Endodermal cell (in vitro differentiated cells): ENCODE measurements at regions not wholly inside any gene's neighbourhood (a gene's known extent, or its start where the extent isn't known, plus 50 kb on each side); places are given as distances from the start of the nearest gene placed in this dataset.

Source experiments
- DNase-seq: peaks from one replicate; pipeline ENCODE4 v3.0.0-alpha.2; 2017
- H3K27ac ChIP-seq: 2 replicates; pipeline ENCODE4 v1.5.1; 2013; ENCODE audit warnings: mild to moderate bottlenecking, low read depth, low read length, moderate library complexity
- H3K27me3 ChIP-seq: 2 replicates; pipeline ENCODE4 v1.6.1; 2013; ENCODE audit warnings: mild to moderate bottlenecking, low read length, moderate library complexity; ENCODE audit not compliant: insufficient read depth, control insufficient read depth, poor library complexity, severe bottlenecking
- H3K36me3 ChIP-seq: 2 replicates; pipeline ENCODE4 v1.7.0; 2013; ENCODE audit warnings: mild to moderate bottlenecking, low read length, moderate library complexity; ENCODE audit not compliant: control insufficient read depth, insufficient read depth
- H3K4me1 ChIP-seq: one replicate; pipeline ENCODE4 v1.7.0; 2013; ENCODE audit warnings: low read length; ENCODE audit not compliant: control insufficient read depth, insufficient read depth
- H3K4me3 ChIP-seq: 2 replicates; pipeline ENCODE4 v1.5.1; 2013; ENCODE audit warnings: mild to moderate bottlenecking, low read length, moderate library complexity
- H3K9ac ChIP-seq: 2 replicates; pipeline ENCODE4 v1.6.1; 2013; ENCODE audit warnings: mild to moderate bottlenecking, low read length, moderate library complexity; ENCODE audit not compliant: poor library complexity, severe bottlenecking; ENCODE audit errors: extremely low read depth
- H3K9me3 ChIP-seq: 2 replicates; pipeline ENCODE4 v1.6.1; 2013; ENCODE audit warnings: mild to moderate bottlenecking, low read length, moderate library complexity; ENCODE audit not compliant: control insufficient read depth
- H3K27ac Mint-ChIP-seq: 2 replicates; pipeline ENCODE4 v1.8.0; 2020; ENCODE audit warnings: mixed read lengths
- H3K27me3 Mint-ChIP-seq: 2 replicates; pipeline ENCODE4 v1.8.0; 2021; ENCODE audit warnings: mild to moderate bottlenecking, mixed read lengths; ENCODE audit not compliant: insufficient read depth
- H3K36me3 Mint-ChIP-seq: 2 replicates; pipeline ENCODE4 v1.8.0; 2020; ENCODE audit warnings: low read depth, mixed read lengths
- H3K4me1 Mint-ChIP-seq: 2 replicates; pipeline ENCODE4 v1.8.0; 2020; ENCODE audit warnings: mixed read lengths
- H3K4me3 Mint-ChIP-seq: 2 replicates; pipeline ENCODE4 v1.8.0; 2020; ENCODE audit warnings: mild to moderate bottlenecking, moderate library complexity, mixed read lengths
- H3K9me3 Mint-ChIP-seq: 2 replicates; pipeline ENCODE4 v1.8.0; 2020; ENCODE audit warnings: mild to moderate bottlenecking, mixed read lengths
- WGBS, 2 experiments: methylation state at CpG; one replicate each; pipeline versions ENCODE4 v1.1.5 to v1.1.7; 2013; ENCODE audit warnings: missing lambda C conversion rate in 2 of 2, mixed read lengths in 1 of 2; ENCODE audit not compliant: insufficient coverage in 1 of 2, insufficient read length in 1 of 2; 5-methylcytosine and 5-hydroxymethylcytosine counted together
- TF ChIP-seq, protein P1 (sequence below): fragments of 200-600 bp; sonication (generic); conservative IDR thresholded peaks from 2 replicates; pipeline ENCODE4 v1.5.0; 2021; ENCODE audit warnings: antibody characterized with exemption, mild to moderate bottlenecking

DNA sequence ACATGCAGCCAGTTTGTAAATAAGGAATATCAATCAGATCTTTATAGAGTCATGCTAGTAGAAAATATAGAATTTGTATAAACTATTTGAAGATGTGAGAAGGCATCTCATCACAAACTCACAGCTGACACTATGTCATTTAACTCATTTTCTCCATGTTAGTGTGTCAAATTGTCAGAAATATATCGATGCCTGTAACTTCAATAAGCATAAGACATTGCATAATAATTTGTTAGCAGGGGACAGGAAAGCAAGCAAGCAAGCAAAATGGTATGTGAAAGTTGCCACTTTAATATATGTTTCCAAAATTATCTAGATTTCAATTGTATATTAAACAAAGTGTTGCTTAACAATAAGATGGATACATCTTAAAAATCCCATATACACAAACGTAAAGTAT is 571.0 kb downstream of the ARL4A start:
- Mint-ChIP-seq H3K4me3 (no peak overlapping the region), H3K27ac (no peak overlapping the region), H3K4me1 (no peaks in the 10 kb centered on the region), H3K27me3 (no peaks in the 10 kb centered on the region), H3K36me3 (no peaks in the 10 kb centered on the region), H3K9me3 (no peaks in the 10 kb centered on the region)
- no peak for DNase-seq
- TF ChIP-seq, protein P1, sequence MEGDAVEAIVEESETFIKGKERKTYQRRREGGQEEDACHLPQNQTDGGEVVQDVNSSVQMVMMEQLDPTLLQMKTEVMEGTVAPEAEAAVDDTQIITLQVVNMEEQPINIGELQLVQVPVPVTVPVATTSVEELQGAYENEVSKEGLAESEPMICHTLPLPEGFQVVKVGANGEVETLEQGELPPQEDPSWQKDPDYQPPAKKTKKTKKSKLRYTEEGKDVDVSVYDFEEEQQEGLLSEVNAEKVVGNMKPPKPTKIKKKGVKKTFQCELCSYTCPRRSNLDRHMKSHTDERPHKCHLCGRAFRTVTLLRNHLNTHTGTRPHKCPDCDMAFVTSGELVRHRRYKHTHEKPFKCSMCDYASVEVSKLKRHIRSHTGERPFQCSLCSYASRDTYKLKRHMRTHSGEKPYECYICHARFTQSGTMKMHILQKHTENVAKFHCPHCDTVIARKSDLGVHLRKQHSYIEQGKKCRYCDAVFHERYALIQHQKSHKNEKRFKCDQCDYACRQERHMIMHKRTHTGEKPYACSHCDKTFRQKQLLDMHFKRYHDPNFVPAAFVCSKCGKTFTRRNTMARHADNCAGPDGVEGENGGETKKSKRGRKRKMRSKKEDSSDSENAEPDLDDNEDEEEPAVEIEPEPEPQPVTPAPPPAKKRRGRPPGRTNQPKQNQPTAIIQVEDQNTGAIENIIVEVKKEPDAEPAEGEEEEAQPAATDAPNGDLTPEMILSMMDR, result no peak
- Histone ChIP-seq H3K27me3 (no peaks in the 10 kb centered on the region), H3K4me1 (no peaks in the 10 kb centered on the region), H3K9me3 (no peaks in the 10 kb centered on the region), H3K36me3 (no peaks in the 10 kb centered on the region), H3K4me3 (no peak overlapping the region), H3K27ac (no peak overlapping the region), H3K9ac (no peak overlapping the region)
- 86% methylated on average over 1 of the region's 2 CpGs; no CpG with 5 or more reads in 1 of the 2 experiments for WGBS, 2 experiments

DNA sequence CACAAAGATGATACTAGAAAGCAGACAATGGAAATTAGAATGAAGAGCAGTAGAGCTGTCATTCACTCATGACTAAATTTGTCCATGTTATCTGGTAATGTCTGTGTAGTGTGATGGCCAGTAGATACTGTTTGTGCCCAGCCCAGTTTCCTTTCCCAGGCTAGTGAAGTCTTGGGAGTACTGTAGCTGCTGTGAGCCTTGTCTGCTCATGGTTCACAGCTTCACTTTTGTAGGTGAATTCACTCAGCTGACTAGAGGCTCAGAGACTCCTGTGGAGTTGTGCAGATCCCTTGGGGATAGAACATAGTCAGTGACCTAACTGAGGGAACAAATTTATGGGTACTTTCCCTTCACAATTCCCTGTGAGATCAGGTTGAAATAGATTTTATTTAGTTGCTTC is 572.5 kb downstream of the ARL4A start:
- no peaks in the 10 kb centered on the region for H3K27me3 ChIP-seq
- Mint-ChIP-seq H3K9me3 (no peaks in the 10 kb centered on the region), H3K27me3 (no peaks in the 10 kb centered on the region), H3K27ac (no peak overlapping the region), H3K4me1 (no peaks in the 10 kb centered on the region), H3K36me3 (no peaks in the 10 kb centered on the region), H3K4me3 (no peak overlapping the region)
- no peak for DNase-seq
- no peaks in the 10 kb centered on the region for H3K9me3 ChIP-seq
- no peaks in the 10 kb centered on the region for H3K4me1 ChIP-seq
- H3K36me3 ChIP-seq, result no peaks in the 10 kb centered on the region
- H3K27ac ChIP-seq, result no peak overlapping the region
- H3K4me3 ChIP-seq, result no peak overlapping the region
- no peak overlapping the region for H3K9ac ChIP-seq
- TF ChIP-seq, protein P1, result no peak

DNA sequence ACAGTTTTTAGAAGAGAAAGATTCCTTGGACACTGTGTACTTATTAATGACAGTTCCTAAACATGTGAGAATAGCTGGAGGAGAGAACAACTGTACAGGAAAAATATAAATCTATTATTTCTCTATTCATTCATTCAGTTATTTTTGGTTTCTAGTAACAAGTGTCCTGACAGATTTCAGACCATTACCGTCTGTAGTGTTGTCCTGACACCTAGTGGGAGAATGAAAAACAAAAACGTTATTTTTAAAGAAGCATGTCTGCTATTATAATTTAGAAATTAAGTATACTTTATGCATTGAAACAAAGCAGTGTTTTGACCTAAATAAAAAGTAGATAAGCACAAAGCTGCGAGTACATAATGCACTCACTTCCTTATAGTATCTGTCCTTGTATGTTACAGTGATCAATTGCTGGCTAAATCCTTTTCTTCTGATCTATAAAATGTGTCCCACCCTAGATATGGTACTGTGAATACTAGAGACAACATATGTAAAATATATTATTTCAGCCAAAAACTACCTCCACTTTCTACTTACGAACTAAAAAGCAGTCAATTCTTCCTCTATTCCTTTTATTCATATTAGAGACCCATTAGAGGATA is 575.6 kb downstream of the ARL4A start:
- Histone ChIP-seq H3K27me3 (no peaks in the 10 kb centered on the region), H3K9ac (no peak overlapping the region), H3K4me3 (no peak overlapping the region), H3K4me1 (no peaks in the 10 kb centered on the region), H3K36me3 (no peaks in the 10 kb centered on the region), H3K9me3 (no peaks in the 10 kb centered on the region), H3K27ac (no peak overlapping the region)
- Mint-ChIP-seq H3K9me3 (no peaks in the 10 kb centered on the region), H3K27me3 (no peaks in the 10 kb centered on the region), H3K27ac (no peak overlapping the region), H3K4me3 (no peak overlapping the region), H3K4me1 (no peaks in the 10 kb centered on the region), H3K36me3 (no peaks in the 10 kb centered on the region)
- TF ChIP-seq, protein P1, result peak; percentile 85
- WGBS, 2 experiments, result 13% methylated on average over 2 to 4 of the region's 4 CpGs
- no peak for DNase-seq
